ENCODE measurements at regions not wholly inside any gene's neighbourhood (a gene's known extent, or its start where the extent isn't known, plus 50 kb on each side); places are given as distances from the start of the nearest gene placed in this dataset.
"Not testable (repeated sequence)": the region's sequence is repeated elsewhere in the genome, so short reads cannot be mapped to it uniquely, and the experiment has no call there.

DNA sequence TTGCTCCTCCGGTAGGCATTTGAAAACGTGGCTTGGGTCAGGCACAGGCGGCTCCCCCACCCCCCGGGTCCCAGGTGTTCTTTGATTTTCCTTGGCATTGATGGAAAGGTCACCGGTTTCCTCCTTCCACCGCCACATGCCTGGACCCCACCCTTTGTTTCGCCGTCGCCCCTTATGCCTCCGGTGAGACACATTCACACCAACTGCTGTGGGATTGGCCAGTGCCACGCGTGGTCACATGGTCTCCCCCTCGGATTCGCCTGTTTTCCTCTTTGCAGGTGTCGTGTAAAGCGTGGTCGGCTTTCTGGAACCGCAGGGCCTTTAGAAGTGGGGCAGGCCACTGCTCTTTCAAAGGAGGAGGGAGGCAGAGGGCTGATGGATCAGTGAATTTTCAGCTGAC is 101.2 kb upstream of the FOXD4L5 start:
- TF ChIP-seq CTCF (IDR thresholded peaks at IDR 0.05; ENCODE audit: low read depth, low read length, poor library complexity, severe bottlenecking); EZH2phosphoT487 (IDR thresholded peaks at IDR 0.05; ENCODE audit: borderline replicate concordance, low read length): not testable (repeated sequence)
